HG03097 (cell line): ENCODE measurements at regions not wholly inside any gene's neighbourhood (a gene's known extent, or its start where the extent isn't known, plus 50 kb on each side); places are given as distances from the start of the nearest gene placed in this dataset.

ENCODE experiments used
- ATAC-seq: cut with Tn5 transposase; IDR thresholded peaks from one replicate; pipeline ENCODE4 v1.9.1; 2021; ENCODE audit not compliant: unreplicated experiment, low FRiP score

DNA sequence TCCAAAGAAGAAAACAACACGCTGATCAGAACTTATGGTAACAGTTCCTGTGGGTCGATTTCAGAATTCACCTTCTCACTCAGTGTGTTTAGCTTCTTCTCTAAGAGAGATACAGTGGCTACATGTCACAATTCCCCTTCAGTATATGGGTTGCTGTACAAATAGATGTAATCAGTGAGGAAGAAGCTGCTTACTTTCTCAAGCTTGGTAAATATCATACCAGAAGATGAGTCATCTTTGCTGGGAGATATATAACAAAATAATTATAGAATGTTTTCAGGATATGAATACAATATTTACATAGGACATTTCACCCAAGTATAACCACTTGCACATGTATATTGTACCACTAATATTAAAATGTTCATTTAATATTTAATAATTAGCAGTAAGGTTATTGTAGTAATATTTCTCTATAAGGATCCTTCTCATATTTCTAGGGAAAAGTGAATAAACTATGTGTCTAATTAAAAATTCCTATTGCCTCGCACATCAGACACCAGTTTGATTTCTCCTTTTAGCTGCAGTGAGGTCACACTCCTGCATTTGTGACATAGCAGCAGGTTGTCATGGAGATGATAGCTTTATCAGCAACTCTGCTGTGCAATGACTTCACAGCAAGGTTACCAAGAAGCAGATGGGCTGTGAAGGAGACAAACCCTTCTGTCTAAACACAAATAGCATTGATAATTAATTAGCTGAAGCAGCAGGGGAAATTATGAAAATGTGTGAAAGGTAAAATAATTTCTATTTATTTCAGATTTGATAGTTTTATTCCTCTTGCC is 211.4 kb downstream of the TUSC7 start:
- no peak for ATAC-seq

DNA sequence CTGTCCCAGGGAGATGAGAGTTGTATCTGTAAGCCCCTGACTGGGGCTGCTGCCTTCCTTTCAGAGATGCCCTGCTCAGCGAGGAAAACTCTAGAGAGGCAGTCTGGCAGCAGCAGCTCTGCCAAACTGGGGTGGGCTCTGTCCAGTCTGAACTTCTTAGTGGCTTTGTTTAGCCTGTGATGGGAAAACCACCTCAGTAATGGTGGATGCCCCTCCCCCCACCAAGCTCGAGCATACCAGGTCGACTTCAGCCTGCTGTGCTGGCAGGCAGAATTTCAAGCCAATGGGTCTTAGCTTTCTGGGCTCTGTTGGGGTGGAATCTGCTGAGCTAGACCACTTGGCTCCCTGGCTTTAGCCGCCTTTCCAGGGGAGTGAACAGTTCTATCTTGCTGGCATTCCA is 218.3 kb downstream of the TUSC7 start:
- ATAC-seq = no peak

DNA sequence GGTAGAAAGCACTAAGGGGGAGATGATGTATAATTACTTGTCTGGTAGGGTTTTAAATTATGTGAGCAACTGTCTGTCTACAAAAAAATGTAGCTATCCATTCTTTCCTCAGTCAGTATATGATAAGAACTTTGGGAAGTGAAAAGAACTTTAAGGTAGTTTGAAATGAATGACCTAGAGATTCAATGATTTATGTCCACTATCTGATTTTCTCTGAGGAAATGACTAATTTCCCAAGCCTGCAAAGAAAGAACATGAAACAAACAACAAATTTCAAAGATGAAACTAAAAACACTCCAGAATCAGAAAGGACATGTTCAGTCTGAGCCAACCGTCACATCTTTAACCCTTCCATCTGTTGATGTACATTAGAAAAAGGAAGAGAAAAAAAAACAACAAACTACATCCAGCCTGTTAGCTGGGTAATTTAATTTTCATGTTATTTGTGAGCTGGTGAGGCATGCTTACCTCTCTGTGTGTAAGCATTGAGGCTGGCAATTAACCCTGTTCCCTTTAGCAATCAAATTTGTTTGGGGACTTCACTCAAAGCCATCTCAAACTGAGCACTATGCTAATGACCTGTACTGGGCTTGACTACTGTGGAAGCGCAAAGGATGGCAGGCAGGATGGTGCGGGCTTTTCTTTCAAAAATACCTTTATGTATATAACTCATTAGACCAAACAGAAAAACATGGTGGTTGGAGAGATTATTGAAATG is 220.1 kb downstream of the TUSC7 start:
- ATAC-seq = no peak

DNA sequence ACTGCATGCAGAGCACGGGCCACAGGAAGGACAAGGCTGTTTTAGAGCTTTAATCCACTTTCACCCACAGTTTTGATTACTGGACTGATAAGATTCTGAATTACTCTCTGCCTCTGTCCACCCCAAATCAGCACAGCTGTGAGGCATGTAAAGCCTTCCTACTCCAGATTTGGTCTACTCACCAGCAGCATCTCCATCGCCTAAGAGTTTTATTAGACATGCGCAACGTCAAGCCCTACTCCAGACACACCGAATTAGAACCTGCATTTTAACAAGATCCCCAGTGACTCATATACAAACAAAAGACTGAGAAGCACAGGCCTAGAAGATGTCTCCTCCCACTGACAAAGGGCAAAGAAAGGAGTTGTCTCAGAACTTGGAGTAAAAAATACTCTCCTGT is 221.2 kb downstream of the TUSC7 start:
- no peak for ATAC-seq

DNA sequence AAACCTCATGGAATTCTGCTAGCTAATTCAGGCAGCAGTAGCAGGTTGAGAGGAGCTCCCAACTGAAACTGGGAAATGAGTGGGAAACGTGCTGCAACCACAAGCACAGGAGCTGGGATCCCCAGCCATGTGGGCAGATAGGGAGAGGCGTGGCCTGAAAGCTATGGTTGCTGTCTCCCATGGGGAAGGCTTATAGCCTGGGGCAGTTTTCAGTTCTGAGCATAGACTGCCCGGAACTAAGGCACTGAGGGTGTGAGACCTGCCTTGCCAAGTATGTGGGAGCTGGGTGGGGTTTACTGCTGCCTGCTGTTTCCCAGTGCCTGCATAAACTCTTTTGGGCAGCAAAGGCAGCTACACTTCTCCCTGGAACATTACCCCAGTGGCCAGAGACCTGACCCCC is 229.5 kb downstream of the TUSC7 start:
- ATAC-seq = no peak

DNA sequence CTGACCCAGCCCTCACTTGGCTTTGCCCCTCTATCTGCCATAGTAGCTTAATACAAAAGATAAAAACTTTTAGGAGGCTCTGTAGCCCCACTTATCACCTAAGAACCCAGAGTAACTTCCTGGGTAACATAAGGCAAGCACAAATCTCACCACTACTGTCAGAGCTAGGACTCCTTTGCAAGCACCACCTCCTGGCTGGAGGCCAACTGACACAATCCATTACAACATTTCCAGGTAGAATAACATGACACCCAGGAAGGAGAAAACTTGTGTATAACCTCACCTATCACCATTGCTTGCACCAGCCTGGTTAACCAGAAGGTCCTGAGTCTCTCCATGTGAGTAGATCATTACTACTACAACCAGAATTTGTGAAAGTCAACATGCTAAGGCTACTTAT is 230.0 kb downstream of the TUSC7 start:
- ATAC-seq = no peak

DNA sequence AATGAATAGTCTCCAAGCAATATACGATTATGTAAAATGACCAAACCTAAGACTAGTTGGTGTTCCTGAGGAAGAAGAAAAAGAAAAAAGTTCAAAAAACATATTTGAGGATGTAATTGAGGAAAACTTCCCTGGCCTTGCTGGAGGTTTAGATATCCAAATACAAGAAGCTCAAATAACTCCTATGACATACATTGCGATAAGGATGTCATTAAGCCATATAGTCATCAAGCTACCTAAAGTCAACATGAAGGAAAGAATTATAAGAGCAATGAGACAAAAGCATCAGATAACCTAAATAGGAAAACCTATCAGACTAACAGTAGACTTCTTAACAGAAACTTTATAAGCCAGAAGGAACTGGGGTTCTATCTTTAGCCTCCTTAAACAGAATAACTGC is 231.1 kb downstream of the TUSC7 start:
- no peak for ATAC-seq

DNA sequence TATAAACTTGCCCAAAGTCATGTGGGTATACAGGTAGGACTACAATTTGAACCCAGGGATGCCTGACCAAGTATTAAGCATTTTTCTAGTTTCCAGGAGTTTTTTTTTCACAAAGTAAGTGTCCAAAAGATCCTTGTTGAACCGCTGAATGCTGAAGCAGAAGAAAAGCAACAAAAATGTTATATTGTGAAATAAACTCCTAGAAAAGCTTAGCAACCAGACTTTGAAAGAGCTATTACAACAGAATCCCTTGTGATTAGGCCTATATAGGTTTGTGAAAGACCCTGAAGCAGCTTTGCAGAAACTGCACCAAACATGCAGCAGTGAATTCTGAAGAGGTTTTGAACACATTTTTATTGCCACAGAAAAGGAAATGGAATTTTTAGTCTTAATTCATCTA is 236.8 kb downstream of the TUSC7 start:
- no peak for ATAC-seq

DNA sequence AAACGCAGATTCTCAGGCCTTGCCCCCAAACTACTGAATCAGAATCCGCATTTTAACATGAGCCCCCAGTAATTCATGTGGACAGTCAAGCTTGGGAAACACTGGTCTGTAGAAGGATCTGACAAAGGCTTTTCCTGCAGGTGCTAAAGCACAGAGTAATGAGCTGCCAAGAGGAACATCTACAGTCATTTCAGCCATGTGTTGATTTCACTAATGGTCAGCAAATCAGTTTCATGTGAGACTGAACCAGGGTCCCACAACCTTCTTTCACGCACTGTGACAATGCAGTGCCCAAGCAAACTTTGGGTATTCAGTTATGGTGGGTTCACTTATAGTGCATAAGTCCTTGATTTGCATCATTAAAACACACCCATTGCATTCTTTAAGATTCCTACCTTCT is 237.6 kb downstream of the TUSC7 start:
- ATAC-seq = no peak

DNA sequence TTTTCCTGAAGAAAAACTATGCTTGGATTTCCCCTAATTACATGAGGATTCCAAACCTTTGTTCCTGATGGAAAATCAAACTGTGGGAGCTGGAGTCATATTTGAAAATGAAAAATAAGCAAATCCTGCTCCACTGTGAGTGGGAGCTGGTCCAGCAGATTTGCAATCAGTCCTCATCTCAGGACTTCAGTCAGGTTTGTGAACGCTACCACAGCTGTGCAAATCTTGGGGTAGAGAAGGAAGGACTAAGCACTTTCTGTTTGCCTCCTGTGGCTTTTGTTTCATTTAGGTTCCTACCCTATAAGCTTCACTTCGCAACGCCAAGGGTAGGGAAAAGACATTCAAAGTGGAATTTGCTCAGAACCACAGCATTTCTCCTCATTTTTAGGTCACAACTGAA is 238.2 kb downstream of the TUSC7 start:
- ATAC-seq = no peak

DNA sequence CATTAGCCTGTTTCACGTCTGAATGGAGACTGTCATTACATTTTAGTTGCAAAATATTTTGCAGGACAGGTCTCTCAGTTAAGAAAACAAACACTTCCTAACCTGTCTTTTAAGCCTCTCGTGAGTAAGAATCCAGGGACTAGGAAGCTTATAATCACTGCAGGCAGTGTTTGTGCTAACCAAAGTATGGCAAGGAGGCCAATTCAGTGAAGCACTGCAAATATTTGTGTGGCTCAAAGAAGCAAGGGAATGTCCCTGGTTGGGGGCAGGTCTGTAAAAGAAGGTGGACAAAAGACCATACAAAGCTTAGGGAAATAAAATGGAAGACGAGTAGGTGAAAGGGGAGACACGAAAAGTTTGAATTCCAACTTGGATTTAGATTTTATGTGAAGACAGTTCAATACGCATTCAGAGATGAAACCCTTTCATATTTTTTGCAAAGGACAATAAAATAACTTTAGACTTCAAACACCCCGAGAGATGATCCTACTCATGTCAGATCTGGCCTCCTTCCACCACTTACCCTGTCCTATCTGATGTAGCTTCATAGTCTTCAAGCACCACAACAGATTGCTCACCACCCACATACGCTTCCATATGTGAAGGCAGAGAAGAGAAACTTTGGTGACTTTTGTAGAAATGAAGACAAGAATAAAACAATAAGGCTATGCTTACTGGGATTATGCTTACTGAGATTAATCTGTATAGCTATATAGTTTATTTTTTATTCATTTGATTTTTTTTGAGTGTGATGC is 240.9 kb downstream of the TUSC7 start:
- no peak for ATAC-seq

DNA sequence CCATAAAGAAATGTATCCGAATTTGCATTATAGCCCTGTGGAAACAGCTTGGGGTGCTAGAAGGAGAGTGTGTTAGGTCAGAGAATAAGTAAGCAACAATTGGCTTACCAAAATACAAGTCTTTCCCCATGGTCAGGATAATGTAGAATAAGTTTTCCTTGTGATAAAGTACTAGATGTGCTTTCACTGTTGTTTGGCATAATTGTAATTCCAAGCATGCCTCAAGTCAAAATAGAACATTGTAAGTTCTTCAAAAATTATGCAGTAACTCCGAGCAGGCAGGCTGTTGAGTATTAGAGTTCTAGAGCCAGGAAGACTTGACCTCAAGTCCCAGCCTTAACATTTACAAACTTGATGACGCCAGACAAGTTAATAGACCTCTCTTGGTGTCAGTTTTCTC is 242.0 kb downstream of the TUSC7 start:
- ATAC-seq = no peak

DNA sequence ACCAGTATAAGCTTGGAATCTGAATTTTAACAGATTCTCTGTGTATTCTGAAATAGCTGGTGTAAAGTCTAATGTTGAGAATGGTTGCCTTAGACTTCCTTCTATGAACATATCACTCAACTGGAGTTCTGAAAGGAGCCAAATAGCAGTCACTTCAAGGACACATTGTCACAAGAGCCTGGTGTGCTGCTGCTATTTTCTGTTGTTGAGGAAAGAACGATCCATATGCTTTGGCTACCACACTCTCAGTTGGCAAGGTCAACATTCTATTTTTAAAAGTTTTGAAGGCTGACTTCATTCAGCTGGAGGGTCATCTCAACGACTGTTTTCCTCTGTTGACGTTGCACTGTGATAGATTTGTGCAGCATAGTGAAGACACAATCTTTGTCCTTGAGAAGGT is 248.7 kb downstream of the TUSC7 start:
- ATAC-seq = no peak

DNA sequence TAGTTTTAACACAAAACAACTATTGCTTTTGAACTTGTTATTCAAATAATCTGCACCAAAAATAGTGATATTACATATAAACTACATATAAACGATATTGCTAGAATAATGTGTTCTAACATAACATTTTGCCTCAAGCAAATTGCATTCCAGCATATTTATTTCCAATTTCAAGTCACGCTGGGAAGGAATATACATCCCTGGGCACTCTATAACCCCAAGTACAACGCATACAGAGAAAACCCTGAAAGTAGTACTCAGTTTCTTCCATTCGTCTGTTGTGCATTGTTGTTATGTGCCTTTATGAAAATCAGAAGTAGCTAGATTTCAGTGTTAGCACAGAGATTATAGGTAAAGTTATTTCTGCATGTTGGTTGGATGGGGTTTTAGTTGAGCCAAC is 251.5 kb downstream of the TUSC7 start:
- ATAC-seq = no peak

DNA sequence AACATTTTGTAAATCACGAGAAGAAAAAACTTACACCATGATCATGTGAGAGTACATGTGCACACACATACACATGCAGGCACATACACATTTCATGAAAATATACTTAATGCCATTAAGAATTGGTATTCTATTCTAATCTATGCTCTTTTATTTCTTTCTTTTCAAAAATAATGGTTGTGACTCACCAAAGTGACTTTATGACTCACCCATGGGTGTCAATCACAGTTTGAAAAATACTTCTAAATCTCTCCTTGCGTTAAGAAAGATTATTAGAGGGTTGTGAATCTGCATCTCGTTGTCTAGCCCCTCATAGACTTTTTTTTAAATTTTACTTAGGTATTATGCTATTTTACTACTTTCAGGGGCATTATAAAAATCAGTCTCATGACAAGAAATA is 254.2 kb downstream of the TUSC7 start:
- ATAC-seq = no peak

DNA sequence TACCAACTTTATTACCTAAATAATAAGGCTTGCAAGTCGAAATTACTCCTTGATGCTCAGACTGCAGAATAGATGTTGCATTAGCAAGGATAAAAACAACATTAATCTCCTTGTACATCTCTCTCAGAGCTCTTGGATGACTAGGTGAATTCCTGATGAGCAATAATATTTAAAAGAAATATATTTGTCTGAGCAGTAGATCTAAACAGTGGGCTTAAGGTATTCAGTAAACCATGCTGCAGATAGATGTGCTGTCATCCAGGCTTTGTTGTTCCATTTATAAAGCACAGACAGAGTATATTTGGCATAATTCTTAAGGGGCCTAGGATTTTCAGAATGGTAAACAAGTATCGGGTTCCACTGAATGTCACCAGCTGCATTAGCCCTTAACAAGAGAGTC is 257.1 kb downstream of the TUSC7 start:
- ATAC-seq = no peak

DNA sequence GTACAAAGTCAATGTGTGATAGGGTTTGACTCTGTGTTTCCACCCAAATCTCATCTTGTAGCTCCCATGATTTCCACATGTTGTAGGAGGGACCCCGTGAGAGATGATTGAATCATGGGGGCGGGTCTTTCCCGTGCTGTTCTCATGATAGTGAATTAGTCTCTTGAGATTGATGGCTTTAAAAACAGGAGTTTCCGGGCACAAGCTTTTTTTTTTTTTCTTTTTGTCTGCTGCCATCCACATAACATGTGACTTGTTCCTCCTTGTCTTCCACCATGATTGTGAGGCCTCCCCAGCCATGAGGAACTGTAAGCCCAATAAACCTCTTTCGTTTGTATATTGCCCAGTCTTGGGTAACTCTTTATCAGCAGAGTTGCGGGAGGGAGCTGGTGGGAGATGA is 259.6 kb downstream of the TUSC7 start:
- no peak for ATAC-seq

DNA sequence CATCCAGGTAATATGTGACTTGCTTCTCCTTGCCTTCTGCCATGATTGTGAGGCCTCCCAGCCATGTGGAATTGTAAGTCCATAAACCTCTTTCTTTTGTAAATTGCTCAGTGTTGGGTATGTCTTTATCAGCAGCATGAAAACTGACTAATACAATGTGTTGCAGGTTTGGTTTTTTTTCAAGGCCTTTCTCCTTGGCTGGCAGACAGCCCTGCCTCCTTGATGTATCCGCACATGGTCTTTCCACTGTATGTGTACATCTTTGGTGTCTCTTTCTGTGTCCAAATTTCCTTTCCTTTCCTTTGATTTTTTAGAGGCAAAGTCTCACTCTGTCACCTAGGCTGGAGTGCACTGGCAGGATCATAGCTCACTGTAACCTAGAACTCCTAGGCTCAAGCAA is 260.1 kb downstream of the TUSC7 start:
- no peak for ATAC-seq

DNA sequence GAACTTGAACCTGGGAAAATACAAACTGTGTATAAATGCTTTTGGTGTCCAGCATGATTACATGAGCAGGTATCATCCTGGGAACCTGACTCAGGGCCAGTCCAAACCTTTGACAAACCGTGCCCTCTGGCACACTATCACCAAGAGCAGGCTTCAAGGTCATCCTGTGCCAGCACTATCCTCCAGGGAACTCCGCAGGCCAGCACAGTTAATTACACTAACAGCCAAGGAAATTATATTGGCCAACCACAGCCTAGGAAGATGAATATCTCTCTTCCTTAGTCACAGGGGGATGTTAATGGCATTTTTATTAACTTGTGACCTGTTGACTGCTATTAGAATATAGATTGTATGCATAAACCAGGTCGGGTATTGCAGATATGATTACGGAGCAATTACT is 262.0 kb downstream of the TUSC7 start:
- no peak for ATAC-seq

DNA sequence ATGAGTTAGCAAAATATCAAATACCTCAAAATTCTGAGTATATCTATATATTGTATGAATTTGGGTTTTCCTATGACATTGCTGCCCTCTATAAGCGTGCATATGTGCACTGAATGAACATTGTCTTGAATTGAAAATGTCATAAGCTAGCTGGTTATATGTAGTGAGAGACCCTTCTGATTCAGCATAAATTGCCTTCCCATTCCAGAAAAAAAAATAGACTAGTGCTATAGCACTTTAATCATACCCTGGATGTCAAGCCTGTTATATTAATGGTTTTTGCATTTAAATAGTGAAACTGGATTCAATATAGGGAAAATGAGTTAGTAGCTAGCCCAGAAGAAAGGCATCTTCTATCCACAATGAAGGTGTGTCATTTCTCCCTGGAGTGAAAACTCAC is 265.1 kb downstream of the TUSC7 start:
- ATAC-seq = no peak

DNA sequence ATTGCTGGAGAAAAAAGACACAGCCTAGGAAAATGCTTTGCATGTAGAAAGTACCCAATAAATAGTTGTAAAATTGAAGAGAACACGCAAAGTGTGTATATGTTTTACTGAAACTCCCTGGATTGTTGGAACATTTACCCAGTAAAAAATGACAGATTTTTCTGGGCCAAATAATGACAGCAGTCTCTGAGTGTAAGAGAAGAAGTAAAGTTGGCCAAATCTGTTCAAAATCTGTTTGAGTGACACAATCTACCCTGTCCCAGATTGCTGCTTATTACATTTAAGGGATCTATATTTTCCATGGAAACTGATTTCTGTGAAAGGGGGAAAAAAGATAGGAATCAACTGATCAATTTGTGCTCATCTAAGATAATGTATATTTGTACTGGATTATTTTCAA is 267.9 kb downstream of the TUSC7 start:
- ATAC-seq = no peak

DNA sequence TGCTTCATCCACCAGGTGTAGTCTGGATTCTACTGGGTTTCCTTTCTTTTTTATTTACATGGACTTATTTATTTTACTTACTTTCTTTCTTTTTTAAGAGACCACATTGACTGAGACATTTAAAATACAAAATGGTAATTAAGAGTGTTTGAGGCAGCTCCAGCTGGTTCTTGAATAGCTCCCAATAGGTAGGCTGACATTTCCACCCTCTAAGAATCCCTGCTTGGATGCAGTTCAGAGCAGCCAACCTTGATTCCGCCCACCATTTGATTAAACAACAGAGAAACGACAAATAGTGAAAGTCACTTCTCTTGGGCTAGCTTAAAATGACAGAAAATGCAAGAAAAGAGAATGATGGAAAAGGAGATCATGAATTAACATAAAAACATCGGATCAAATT is 270.5 kb downstream of the TUSC7 start:
- no peak for ATAC-seq
